C4-2B (cell line): ENCODE measurements at regions not wholly inside any gene's neighbourhood (a gene's known extent, or its start where the extent isn't known, plus 50 kb on each side); places are given as distances from the start of the nearest gene placed in this dataset.

ENCODE experiments used
- H3K27ac ChIP-seq: fragments of 450-650 bp; 2 replicates; pipeline ENCODE4 v1.5.1; 2017
- CTCF ChIP-seq: fragments of 450-650 bp; conservative IDR thresholded peaks from 2 replicates; pipeline ENCODE4 v1.5.1; 2017; ENCODE audit warnings: mild to moderate bottlenecking
- ZFX ChIP-seq: fragments of 450-650 bp; IDR thresholded peaks from 2 replicates; pipeline ENCODE4 v1.6.1; 2017

DNA sequence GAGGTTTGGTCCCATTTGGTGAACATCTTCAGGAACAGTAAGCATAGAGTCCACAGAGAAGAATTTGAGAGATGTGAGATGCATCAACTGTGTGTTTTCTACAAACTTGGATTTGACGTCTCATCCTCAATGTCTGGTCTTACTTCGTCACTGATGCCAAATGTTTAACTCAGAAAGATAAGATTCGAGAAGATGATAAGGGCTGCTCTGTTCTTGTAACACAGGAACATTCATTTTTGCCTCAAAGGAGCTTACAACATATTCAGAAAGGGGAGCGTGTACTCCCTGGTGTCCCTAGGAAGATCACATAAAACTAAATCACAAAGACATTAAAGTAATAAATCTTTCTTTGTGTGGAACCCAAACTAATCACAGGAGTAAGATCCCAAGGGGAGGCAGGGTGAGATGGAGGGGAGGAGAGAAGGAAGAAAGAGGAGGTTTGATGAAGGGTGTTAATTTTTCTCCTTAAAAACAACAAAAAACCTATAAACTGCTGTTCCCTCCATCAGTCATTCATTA lies 247.7 kb upstream of the IRS2 start:
- no peak overlapping the region for H3K27ac ChIP-seq
- TF ChIP-seq ZFX (no peak), CTCF (no peak)

- H3K27ac ChIP-seq, result no peak overlapping the region
- no peak for TF ChIP-seq ZFX
- no peak for TF ChIP-seq CTCF
Measured at GRCh38 chr13:110032969-110033368, 246.6 kb upstream of the IRS2 start.

DNA sequence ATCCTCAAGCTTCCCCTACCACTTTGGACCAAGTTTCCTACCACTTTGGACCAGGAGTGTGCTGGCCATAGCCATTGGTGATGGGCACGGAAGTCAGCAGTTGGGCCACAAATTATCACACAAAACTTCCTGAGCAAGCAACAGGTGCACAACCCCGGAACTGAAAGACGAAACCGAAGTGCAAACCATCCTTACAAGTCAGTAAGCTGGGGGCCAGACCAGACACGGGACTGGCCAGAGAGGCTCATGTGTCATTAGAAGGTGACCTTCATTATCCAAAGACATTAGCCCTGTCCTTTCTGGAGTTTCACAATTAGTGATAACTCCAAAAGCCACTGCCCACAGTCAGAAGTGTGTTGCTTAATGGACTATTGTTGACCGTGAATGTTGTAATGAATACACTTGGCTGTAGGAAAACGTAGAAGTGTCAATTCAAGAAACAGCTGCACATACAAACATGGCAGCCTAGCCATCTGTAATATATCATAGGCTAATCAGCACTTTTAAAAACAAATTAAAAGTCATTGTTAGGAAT lies 244.1 kb upstream of the IRS2 start:
- no peak for TF ChIP-seq ZFX
- TF ChIP-seq CTCF, result no peak

DNA sequence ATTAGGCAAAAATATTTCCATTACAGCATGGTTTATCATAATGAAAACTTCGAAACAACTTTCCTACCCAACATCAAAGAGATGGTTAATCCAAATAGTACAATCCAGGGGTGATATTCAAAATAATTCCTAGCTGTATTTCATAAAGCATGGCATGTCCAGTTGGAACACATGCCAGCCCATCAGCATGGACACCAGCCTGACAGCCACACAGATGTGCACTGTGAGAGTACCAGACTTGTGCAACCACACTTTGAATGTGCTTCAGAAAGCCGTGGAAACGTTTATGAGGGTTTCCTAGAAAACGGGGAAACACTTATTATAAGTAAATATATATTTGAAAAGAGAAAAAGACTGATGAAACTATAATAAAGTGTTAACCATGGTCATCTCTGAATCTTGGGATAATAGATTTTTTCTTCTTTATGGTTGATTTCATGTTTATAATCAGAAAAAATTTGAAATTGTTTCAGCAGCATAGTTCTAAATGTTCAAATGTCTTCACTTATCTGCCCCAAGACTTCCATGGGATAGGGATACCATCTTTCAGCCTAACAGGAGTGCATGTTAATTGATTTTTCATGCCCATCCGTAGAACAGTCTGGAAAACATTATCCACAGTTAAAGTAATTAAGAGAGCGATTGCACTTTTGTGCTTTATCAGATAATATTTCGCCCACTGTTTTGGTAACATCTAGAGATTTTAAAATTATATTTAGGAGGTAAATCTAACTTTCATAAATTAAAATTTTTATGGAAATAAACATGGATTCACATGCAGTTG lies 242.6 kb upstream of the IRS2 start:
- H3K27ac ChIP-seq, result no peak overlapping the region
- TF ChIP-seq CTCF (no peak), ZFX (no peak)

More for the DNA sequence above, 244.1 kb upstream of the IRS2 start:
- no peak overlapping the region for H3K27ac ChIP-seq

DNA sequence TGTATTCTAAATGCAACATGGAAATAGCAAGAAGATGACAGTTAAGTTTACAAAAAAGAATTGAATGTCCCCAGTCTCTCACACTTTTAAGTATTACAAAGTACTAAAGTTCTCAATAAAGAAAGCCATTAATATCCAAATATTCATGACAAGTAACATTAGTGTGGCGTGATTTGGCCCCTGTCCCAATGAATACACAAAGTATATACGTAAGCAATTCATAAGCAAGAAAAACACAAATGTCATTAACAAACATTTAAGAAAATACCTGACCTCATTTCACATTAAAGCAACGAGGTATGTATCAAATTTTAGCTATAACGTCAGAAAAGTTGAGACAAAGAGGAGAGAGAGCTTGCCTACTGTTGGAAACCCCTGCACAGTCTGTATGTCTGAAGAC lies 241.9 kb upstream of the IRS2 start:
- H3K27ac ChIP-seq, result no peak overlapping the region
- TF ChIP-seq ZFX, result no peak
- no peak for TF ChIP-seq CTCF

GRCh38 chr13:110027470-110028240 lies 241.3 kb upstream of the IRS2 start:
- TF ChIP-seq ZFX (no peak), CTCF (no peak)
- no peak overlapping the region for H3K27ac ChIP-seq

- H3K27ac ChIP-seq, result no peak overlapping the region
- TF ChIP-seq ZFX (no peak), CTCF (no peak)
Measured at GRCh38 chr13:110024645-110024980, 238.2 kb upstream of the IRS2 start.
